GM23248 (cell line): ENCODE measurements at regions not wholly inside any gene's neighbourhood (a gene's known extent, or its start where the extent isn't known, plus 50 kb on each side); places are given as distances from the start of the nearest gene placed in this dataset.

Experiments used
- DNase-seq: peaks from one replicate; pipeline ENCODE4 v3.0.0-alpha.2; 2015
- H2AFZ ChIP-seq: fragments of 200-600 bp; sonication (generic); 2 replicates; pipeline ENCODE4 v1.6.1; 2016; ENCODE audit warnings: antibody characterized with exemption
- H3F3A ChIP-seq: fragments of 200-600 bp; sonication (generic); 2 replicates; pipeline ENCODE4 v1.6.1; 2016; ENCODE audit warnings: mild to moderate bottlenecking, antibody characterized with exemption, mixed run types; ENCODE audit not compliant: insufficient read depth
- H3K27ac ChIP-seq: fragments of 200-600 bp; sonication (generic); 2 replicates; pipeline ENCODE4 v1.5.1; 2016; ENCODE audit warnings: mild to moderate bottlenecking
- H3K27me3 ChIP-seq: fragments of 200-600 bp; sonication (generic); replicated peaks from 2 replicates; pipeline ENCODE4 v1.6.1; 2016; ENCODE audit warnings: mild to moderate bottlenecking; ENCODE audit not compliant: insufficient read depth
- H3K36me3 ChIP-seq: fragments of 200-600 bp; sonication (generic); 2 replicates; pipeline ENCODE4 v1.6.1; 2016; ENCODE audit warnings: low read depth, mild to moderate bottlenecking
- H3K4me1 ChIP-seq: fragments of 200-600 bp; sonication (generic); 2 replicates; pipeline ENCODE4 v1.6.1; 2016; ENCODE audit warnings: mild to moderate bottlenecking; ENCODE audit not compliant: insufficient read depth
- H3K4me2 ChIP-seq: fragments of 200-600 bp; sonication (generic); one replicate; pipeline ENCODE4 v1.6.1; 2016; ENCODE audit warnings: mild to moderate bottlenecking; ENCODE audit not compliant: unreplicated experiment
- H3K4me3 ChIP-seq: fragments of 200-600 bp; sonication (generic); 2 replicates; pipeline ENCODE4 v1.5.1; 2016; ENCODE audit warnings: mild to moderate bottlenecking
- H3K79me2 ChIP-seq: fragments of 200-600 bp; sonication (generic); 2 replicates; pipeline ENCODE4 v1.6.1; 2016; ENCODE audit warnings: mild to moderate bottlenecking; ENCODE audit not compliant: insufficient read depth
- H3K9ac ChIP-seq: fragments of 200-600 bp; sonication (generic); 2 replicates; pipeline ENCODE4 v1.6.1; 2016; ENCODE audit warnings: mild to moderate bottlenecking
- H3K9me2 ChIP-seq: fragments of 200-600 bp; sonication (generic); 2 replicates; pipeline ENCODE4 v1.6.1; 2016; ENCODE audit warnings: mixed run types, mild to moderate bottlenecking, moderate library complexity; ENCODE audit not compliant: insufficient read depth
- H3K9me3 ChIP-seq: fragments of 200-600 bp; sonication (generic); one replicate; pipeline ENCODE4 v1.6.1; 2017; ENCODE audit warnings: low read depth
- H4K20me1 ChIP-seq: fragments of 200-600 bp; sonication (generic); 2 replicates; pipeline ENCODE4 v1.6.0; 2016; ENCODE audit not compliant: insufficient read depth
- EZH2 ChIP-seq: fragments of 200-600 bp; sonication (generic); IDR thresholded peaks from 2 replicates; pipeline ENCODE4 v1.6.1; 2018; ENCODE audit warnings: antibody characterized with exemption, mild to moderate bottlenecking; ENCODE audit not compliant: insufficient read depth, poor library complexity, severe bottlenecking
- EZH2phosphoT487 ChIP-seq: fragments of 200-600 bp; sonication (generic); IDR thresholded peaks from 2 replicates; pipeline ENCODE4 v1.6.1; 2018; ENCODE audit warnings: antibody characterized with exemption, moderate library complexity, mild to moderate bottlenecking, low read depth; ENCODE audit not compliant: insufficient read depth
- WGBS, 2 experiments: methylation state at CpG; one replicate each; pipeline ENCODE4 v1.1.6; 2015 to 2017; ENCODE audit warnings: low lambda C conversion rate in 2 of 2, low coverage in 1 of 2; ENCODE audit errors: missing lambda C conversion rate in 2 of 2; 5-methylcytosine and 5-hydroxymethylcytosine counted together
- in situ Hi-C: fragments of 300-500 bp; cut with MboI; formaldehyde crosslinking; loops from 2 replicates; pipeline ENCODE4 v1.15.0; 2020

GRCh38 chr18:6574631-6575030, 154.9 kb upstream of the ARHGAP28 start:
- H3K36me3 ChIP-seq, result no peaks in the 10 kb centered on the region
- TF ChIP-seq EZH2 (no peak), EZH2phosphoT487 (no peak)
- no peaks in the 10 kb centered on the region for H3K9me2 ChIP-seq
- no peaks in the 10 kb centered on the region for H3K4me1 ChIP-seq
- H3K9ac ChIP-seq, result no peak overlapping the region
- DNase-seq, result no peak
- H3K4me2 ChIP-seq, result no peak overlapping the region
- no peaks in the 10 kb centered on the region for H4K20me1 ChIP-seq
- in situ Hi-C loops, result loop anchor here (25.0 kb wide), 1 partner anchor 613 kb away; no protein-coding TSS in a partner anchor
- H3F3A ChIP-seq, result no peaks in the 10 kb centered on the region
- H3K27me3 ChIP-seq, result no peaks in the 10 kb centered on the region
- H3K27ac ChIP-seq, result no peak overlapping the region
- H3K79me2 ChIP-seq, result no peaks in the 10 kb centered on the region
- no peak overlapping the region for H2AFZ ChIP-seq
- WGBS, 2 experiments, result 37 to 45% methylated on average over 1 of the region's 1 CpG
- no peaks in the 10 kb centered on the region for H3K9me3 ChIP-seq
- no peak overlapping the region for H3K4me3 ChIP-seq

- Histone ChIP-seq H3K4me2 (no peak overlapping the region), H2AFZ (no peak overlapping the region), H3K4me3 (no peak overlapping the region), H3K27ac (no peak overlapping the region), H3K9me3 (no peaks in the 10 kb centered on the region), H3K4me1 (no peaks in the 10 kb centered on the region), H3K9ac (no peak overlapping the region), H3K36me3 (no peaks in the 10 kb centered on the region), H3K9me2 (no peaks in the 10 kb centered on the region), H3K79me2 (no peaks in the 10 kb centered on the region), H3K27me3 (no peaks in the 10 kb centered on the region; the same call in 1 of the 2 replicates), H3F3A (no peaks in the 10 kb centered on the region), H4K20me1 (no peaks in the 10 kb centered on the region)
- in situ Hi-C loops, result no loop called here
- 70 to 79% methylated on average over 10 of the region's 10 CpGs for WGBS, 2 experiments
- TF ChIP-seq EZH2phosphoT487 (no peak), EZH2 (no peak)
- DNase-seq, result no peak
These were observed 153.6 kb upstream of the ARHGAP28 start for GRCh38 chr18:6575908-6576307.

- Histone ChIP-seq H3K27ac (no peak overlapping the region), H3K4me3 (no peak overlapping the region), H4K20me1 (no peaks in the 10 kb centered on the region), H3F3A (no peaks in the 10 kb centered on the region), H3K9me3 (no peaks in the 10 kb centered on the region), H3K4me2 (no peak overlapping the region), H2AFZ (no peak overlapping the region), H3K9ac (no peak overlapping the region), H3K9me2 (no peaks in the 10 kb centered on the region), H3K36me3 (no peaks in the 10 kb centered on the region), H3K79me2 (no peaks in the 10 kb centered on the region), H3K27me3 (no peaks in the 10 kb centered on the region; the same call in 1 of the 2 replicates), H3K4me1 (no peaks in the 10 kb centered on the region)
- TF ChIP-seq EZH2 (no peak), EZH2phosphoT487 (no peak)
- no peak for DNase-seq
- 63 to 66% methylated on average over 5 of the region's 5 CpGs for WGBS, 2 experiments
- in situ Hi-C loops, result no loop called here
These were observed 152.7 kb upstream of the ARHGAP28 start for GRCh38 chr18:6576718-6577375.

- Histone ChIP-seq H3K4me2 (no peak overlapping the region), H3K27me3 (no peaks in the 10 kb centered on the region; the same call in 1 of the 2 replicates), H2AFZ (no peak overlapping the region), H3K4me1 (no peaks in the 10 kb centered on the region), H3K79me2 (no peaks in the 10 kb centered on the region), H3F3A (no peaks in the 10 kb centered on the region), H3K27ac (no peak overlapping the region), H3K9me2 (no peaks in the 10 kb centered on the region), H4K20me1 (no peaks in the 10 kb centered on the region), H3K9ac (no peak overlapping the region), H3K36me3 (no peaks in the 10 kb centered on the region), H3K9me3 (no peaks in the 10 kb centered on the region), H3K4me3 (no peak overlapping the region)
- DNase-seq, result no peak
- TF ChIP-seq EZH2phosphoT487, result no peak
- no peak for TF ChIP-seq EZH2
- 24 to 26% methylated on average over 2 of the region's 2 CpGs for WGBS, 2 experiments
- in situ Hi-C loops, result no loop called here
These were observed 150.8 kb upstream of the ARHGAP28 start for GRCh38 chr18:6578686-6579085.

- no peaks in the 10 kb centered on the region for H3K9me2 ChIP-seq
- H3K27ac ChIP-seq, result no peak overlapping the region
- WGBS, 2 experiments, result 37 to 38% methylated on average over 5 of the region's 5 CpGs
- in situ Hi-C loops, result no loop called here
- no peak overlapping the region for H2AFZ ChIP-seq
- H3K4me1 ChIP-seq, result no peaks in the 10 kb centered on the region
- H3K4me3 ChIP-seq, result no peak overlapping the region
- no peaks in the 10 kb centered on the region for H3K79me2 ChIP-seq
- no peak overlapping the region for H3K9ac ChIP-seq
- no peak for DNase-seq
- no peaks in the 10 kb centered on the region for H3F3A ChIP-seq
- no peak overlapping the region for H3K4me2 ChIP-seq
- no peaks in the 10 kb centered on the region for H3K9me3 ChIP-seq
- H3K36me3 ChIP-seq, result no peaks in the 10 kb centered on the region
- no peaks in the 10 kb centered on the region for H4K20me1 ChIP-seq
- no peak for TF ChIP-seq EZH2phosphoT487
- TF ChIP-seq EZH2, result no peak
- no peaks in the 10 kb centered on the region; the same call in 1 of the 2 replicates for H3K27me3 ChIP-seq
These were observed 150.0 kb upstream of the ARHGAP28 start for GRCh38 chr18:6579486-6579885.
